ENCODE measurements at regions not wholly inside any gene's neighbourhood (a gene's known extent, or its start where the extent isn't known, plus 50 kb on each side); places are given as distances from the start of the nearest gene placed in this dataset.

DNA sequence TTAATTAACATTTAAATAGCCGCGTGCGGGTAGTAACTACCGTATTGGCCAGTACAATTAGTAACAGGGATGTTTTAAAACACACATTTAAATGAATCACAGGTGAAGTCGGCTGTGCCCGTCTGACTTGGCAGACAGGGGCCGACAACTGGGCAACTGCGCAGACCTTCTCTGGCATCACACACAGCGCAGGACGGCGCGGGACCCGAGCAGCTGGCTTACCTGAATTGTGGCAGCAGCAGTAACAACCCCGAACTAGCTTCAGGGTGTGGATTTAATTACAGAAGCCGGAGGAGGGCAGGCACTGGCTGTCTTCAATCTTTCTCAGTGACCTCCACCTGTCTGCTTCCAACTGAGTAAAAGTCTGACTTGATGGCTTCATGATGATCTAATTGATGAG, 91.7 kb downstream of the DACT2 start:
- no peaks in the 10 kb centered on the region for H3K4me1 ChIP-seq (ENCODE audit: control insufficient read depth, insufficient read depth, low read depth, low read length)
- no peak overlapping the region for H2AFZ ChIP-seq (ENCODE audit: low read depth, low read length)
- no peak overlapping the region for H2BK5ac ChIP-seq (ENCODE audit: low read depth, low read length, poor library complexity, severe bottlenecking)
- no peak overlapping the region for H3K4me2 ChIP-seq (ENCODE audit: low read length, poor library complexity, severe bottlenecking)
- no peak overlapping the region for H3K14ac ChIP-seq (ENCODE audit: low read length in 2 of 2)
- no peak overlapping the region for H3K4ac ChIP-seq (ENCODE audit: low read depth in 1 of 2, low read length in 2 of 2)
- H3K27me3 ChIP-seq (ENCODE audit: control insufficient read depth in 1 of 2, insufficient read depth in 1 of 2, low read length in 2 of 2): peaks cover 56 to 88% of the 10 kb centered on the region in 2 experiments
- H3K18ac ChIP-seq (ENCODE audit: low read depth in 1 of 2, low read length in 2 of 2): no peak overlapping the region
- H2BK12ac ChIP-seq (ENCODE audit: low read length in 2 of 2): no peak overlapping the region
- no peak for DNase-seq
- no peak overlapping the region for H2BK15ac ChIP-seq (ENCODE audit: low read depth, poor library complexity, severe bottlenecking)
- no peak overlapping the region for H3K23ac ChIP-seq (ENCODE audit: low read length in 2 of 2)
- H4K91ac ChIP-seq (ENCODE audit: low read length): no peak overlapping the region
- H3K4me3 ChIP-seq (ENCODE audit: insufficient read depth in 1 of 2, low read depth in 1 of 2, low read length in 2 of 2): no peak overlapping the region
- H3K79me1 ChIP-seq (replicated peaks; ENCODE audit: low read length, poor library complexity, severe bottlenecking): no peaks in the 10 kb centered on the region
- no peak overlapping the region for H3K9ac ChIP-seq (ENCODE audit: low read length)
- 99% methylated on average over 15 of the region's 15 CpGs for WGBS
- no peaks in the 10 kb centered on the region for H3K36me3 ChIP-seq (ENCODE audit: control insufficient read depth in 1 of 2, insufficient read depth in 2 of 2, low read depth in 1 of 2, low read length in 2 of 2)
- H4K8ac ChIP-seq (ENCODE audit: low read length): no peak overlapping the region
- H2AK5ac ChIP-seq (ENCODE audit: low read length, severe bottlenecking): no peak overlapping the region
- H2BK120ac ChIP-seq (ENCODE audit: low read depth, low read length): no peak overlapping the region
- no peaks in the 10 kb centered on the region for H3K9me3 ChIP-seq (ENCODE audit: control insufficient read depth, low read length)
- H3K27ac ChIP-seq (ENCODE audit: low read length, poor library complexity, severe bottlenecking): no peak overlapping the region

DNA sequence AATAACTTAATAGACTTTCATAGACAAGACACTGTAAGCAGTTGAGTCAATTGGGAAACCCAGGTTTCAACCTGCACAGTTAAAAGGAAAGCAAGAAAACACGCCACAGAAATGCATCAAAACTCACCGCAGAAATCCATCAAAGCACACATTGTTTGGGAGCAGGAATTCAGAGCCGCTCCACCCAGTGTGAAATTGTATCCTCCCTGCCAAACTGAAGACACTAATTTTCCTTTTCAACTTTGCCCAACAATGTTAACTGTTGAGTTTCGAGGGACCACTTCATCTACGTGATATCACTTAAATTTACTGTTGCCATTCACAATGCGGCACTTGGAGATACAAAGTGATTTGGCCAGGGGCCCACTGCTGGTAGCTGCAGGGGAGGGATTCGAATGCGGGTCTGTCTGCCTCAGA, 92.7 kb downstream of the DACT2 start:
- Histone ChIP-seq H4K91ac (ENCODE audit: low read length) (no peak overlapping the region), H2BK120ac (ENCODE audit: low read depth, low read length) (no peak overlapping the region), H3K27me3 (ENCODE audit: control insufficient read depth in 1 of 2, insufficient read depth in 1 of 2, low read length in 2 of 2) (peaks cover 47 to 87% of the 10 kb centered on the region in 2 experiments), H2AK5ac (ENCODE audit: low read length, severe bottlenecking) (no peak overlapping the region), H4K8ac (ENCODE audit: low read length) (no peak overlapping the region), H3K4me3 (ENCODE audit: insufficient read depth in 1 of 2, low read depth in 1 of 2, low read length in 2 of 2) (no peak overlapping the region), H3K9ac (ENCODE audit: low read length) (no peak overlapping the region), H2BK12ac (ENCODE audit: low read length in 2 of 2) (no peak overlapping the region), H3K27ac (ENCODE audit: low read length, poor library complexity, severe bottlenecking) (no peak overlapping the region), H2AFZ (ENCODE audit: low read depth, low read length) (no peak overlapping the region), H3K4me2 (ENCODE audit: low read length, poor library complexity, severe bottlenecking) (no peak overlapping the region), H3K18ac (ENCODE audit: low read depth in 1 of 2, low read length in 2 of 2) (no peak overlapping the region), H2BK15ac (ENCODE audit: low read depth, poor library complexity, severe bottlenecking) (no peak overlapping the region), H3K4me1 (ENCODE audit: control insufficient read depth, insufficient read depth, low read depth, low read length) (no peaks in the 10 kb centered on the region), H3K79me1 (replicated peaks; ENCODE audit: low read length, poor library complexity, severe bottlenecking) (no peaks in the 10 kb centered on the region), H3K9me3 (ENCODE audit: control insufficient read depth, low read length) (no peaks in the 10 kb centered on the region), H3K23ac (ENCODE audit: low read length in 2 of 2) (no peak overlapping the region), H2BK5ac (ENCODE audit: low read depth, low read length, poor library complexity, severe bottlenecking) (no peak overlapping the region), H3K4ac (ENCODE audit: low read depth in 1 of 2, low read length in 2 of 2) (no peak overlapping the region), H3K14ac (ENCODE audit: low read length in 2 of 2) (no peak overlapping the region), H3K36me3 (ENCODE audit: control insufficient read depth in 1 of 2, insufficient read depth in 2 of 2, low read depth in 1 of 2, low read length in 2 of 2) (no peaks in the 10 kb centered on the region)
- no peak for DNase-seq
- WGBS: 87% methylated on average over 6 of the region's 8 CpGs

DNA sequence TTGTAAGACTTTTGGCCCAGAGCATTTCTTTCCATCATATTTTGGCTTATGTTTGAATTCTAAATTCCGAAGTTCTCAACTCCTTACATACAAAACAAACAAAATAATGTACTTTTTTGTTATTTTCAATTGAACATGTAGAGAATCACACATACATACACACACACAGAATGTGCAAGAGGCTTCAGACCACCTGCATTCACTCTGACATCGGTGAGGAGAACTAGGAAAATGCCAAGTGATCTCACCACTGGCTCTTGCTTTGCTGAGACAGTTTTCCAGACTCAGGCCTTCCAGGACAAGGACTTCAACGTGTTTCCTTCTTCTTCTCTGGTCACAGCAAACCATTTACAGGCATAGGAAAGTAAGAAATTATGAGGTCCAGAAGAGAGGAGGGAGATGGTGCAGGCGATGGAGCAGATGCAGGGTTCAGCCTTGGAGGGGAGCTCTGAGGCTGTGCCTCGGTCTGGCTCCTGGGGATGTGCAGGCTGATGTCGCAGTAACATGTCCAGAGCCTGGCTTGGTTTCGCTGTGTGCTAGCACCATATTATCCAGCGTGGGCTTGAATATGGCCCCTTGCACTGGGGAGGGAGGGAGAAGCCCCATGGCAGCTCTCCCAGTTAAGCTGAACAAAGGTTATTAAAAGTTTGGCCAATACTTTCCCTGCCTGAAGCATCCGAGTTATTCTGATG, 93.4 kb downstream of the DACT2 start:
- Histone ChIP-seq H2BK12ac (ENCODE audit: low read length in 2 of 2) (no peak overlapping the region), H3K4me1 (ENCODE audit: control insufficient read depth, insufficient read depth, low read depth, low read length) (peaks cover 5% of the 10 kb centered on the region), H3K23ac (ENCODE audit: low read length in 2 of 2) (no peak overlapping the region), H3K27me3 (ENCODE audit: control insufficient read depth in 1 of 2, insufficient read depth in 1 of 2, low read length in 2 of 2) (peaks cover 42 to 85% of the 10 kb centered on the region in 2 experiments), H2AK5ac (ENCODE audit: low read length, severe bottlenecking) (no peak overlapping the region), H3K4me2 (ENCODE audit: low read length, poor library complexity, severe bottlenecking) (no peak overlapping the region), H3K4me3 (ENCODE audit: insufficient read depth in 1 of 2, low read depth in 1 of 2, low read length in 2 of 2) (no peak overlapping the region), H4K91ac (ENCODE audit: low read length) (no peak overlapping the region), H3K79me1 (replicated peaks; ENCODE audit: low read length, poor library complexity, severe bottlenecking) (no peaks in the 10 kb centered on the region), H3K4ac (ENCODE audit: low read depth in 1 of 2, low read length in 2 of 2) (no peak overlapping the region), H3K36me3 (ENCODE audit: control insufficient read depth in 1 of 2, insufficient read depth in 2 of 2, low read depth in 1 of 2, low read length in 2 of 2) (no peaks in the 10 kb centered on the region), H3K27ac (ENCODE audit: low read length, poor library complexity, severe bottlenecking) (no peak overlapping the region), H2BK5ac (ENCODE audit: low read depth, low read length, poor library complexity, severe bottlenecking) (no peak overlapping the region), H2BK120ac (ENCODE audit: low read depth, low read length) (no peak overlapping the region), H4K8ac (ENCODE audit: low read length) (no peak overlapping the region), H3K9ac (ENCODE audit: low read length) (peak overlapping the region; percentile 39), H3K18ac (ENCODE audit: low read depth in 1 of 2, low read length in 2 of 2) (no peak overlapping the region), H3K14ac (ENCODE audit: low read length in 2 of 2) (no peak overlapping the region), H2BK15ac (ENCODE audit: low read depth, poor library complexity, severe bottlenecking) (no peak overlapping the region), H3K9me3 (ENCODE audit: control insufficient read depth, low read length) (no peaks in the 10 kb centered on the region), H2AFZ (ENCODE audit: low read depth, low read length) (no peak overlapping the region)
- WGBS: 88% methylated on average over 7 of the region's 9 CpGs
- no peak for DNase-seq

DNA sequence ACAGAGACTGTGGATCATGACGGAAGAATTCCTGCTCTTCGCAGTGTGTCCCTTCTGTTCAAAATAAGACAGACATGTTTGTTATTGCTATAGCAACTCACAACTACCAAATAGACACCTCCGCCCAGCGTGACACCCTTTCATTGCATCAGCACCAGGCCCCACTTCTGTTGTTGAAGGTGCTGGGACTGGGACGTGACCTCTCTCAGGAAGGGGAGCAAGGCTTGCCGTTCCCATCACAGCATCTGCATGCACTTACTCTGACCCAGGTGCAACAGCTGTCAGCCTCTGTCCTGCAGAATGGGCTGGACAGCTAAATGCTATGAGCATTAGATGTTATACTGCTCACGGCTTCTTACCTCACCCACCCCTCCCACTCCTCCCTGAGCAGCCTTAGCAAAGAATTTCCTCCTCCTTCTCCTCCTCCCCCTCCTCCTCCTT, 94.1 kb downstream of the DACT2 start:
- Histone ChIP-seq H3K4me3 (ENCODE audit: insufficient read depth in 1 of 2, low read depth in 1 of 2, low read length in 2 of 2) (no peak overlapping the region), H3K4me1 (ENCODE audit: control insufficient read depth, insufficient read depth, low read depth, low read length) (peaks cover 5% of the 10 kb centered on the region), H3K9me3 (ENCODE audit: control insufficient read depth, low read length) (no peaks in the 10 kb centered on the region), H3K27me3 (ENCODE audit: control insufficient read depth in 1 of 2, insufficient read depth in 1 of 2, low read length in 2 of 2) (peaks cover 35 to 78% of the 10 kb centered on the region in 2 experiments), H3K18ac (ENCODE audit: low read depth in 1 of 2, low read length in 2 of 2) (no peak overlapping the region), H2AFZ (ENCODE audit: low read depth, low read length) (no peak overlapping the region), H2BK15ac (ENCODE audit: low read depth, poor library complexity, severe bottlenecking) (no peak overlapping the region), H4K8ac (ENCODE audit: low read length) (no peak overlapping the region), H2BK12ac (ENCODE audit: low read length in 2 of 2) (no peak overlapping the region), H2AK5ac (ENCODE audit: low read length, severe bottlenecking) (no peak overlapping the region), H3K79me1 (replicated peaks; ENCODE audit: low read length, poor library complexity, severe bottlenecking) (no peaks in the 10 kb centered on the region), H4K91ac (ENCODE audit: low read length) (no peak overlapping the region), H3K23ac (ENCODE audit: low read length in 2 of 2) (no peak overlapping the region), H3K4me2 (ENCODE audit: low read length, poor library complexity, severe bottlenecking) (no peak overlapping the region), H3K9ac (ENCODE audit: low read length) (peak overlapping the region; percentile 4), H2BK5ac (ENCODE audit: low read depth, low read length, poor library complexity, severe bottlenecking) (no peak overlapping the region), H2BK120ac (ENCODE audit: low read depth, low read length) (no peak overlapping the region), H3K27ac (ENCODE audit: low read length, poor library complexity, severe bottlenecking) (no peak overlapping the region), H3K36me3 (ENCODE audit: control insufficient read depth in 1 of 2, insufficient read depth in 2 of 2, low read depth in 1 of 2, low read length in 2 of 2) (no peaks in the 10 kb centered on the region), H3K4ac (ENCODE audit: low read depth in 1 of 2, low read length in 2 of 2) (no peak overlapping the region), H3K14ac (ENCODE audit: low read length in 2 of 2) (peak overlapping the region in 1 of 2 experiments; percentile 76)
- DNase-seq: peak; percentile 11
- 54% methylated on average over 7 of the region's 7 CpGs for WGBS
